Hepatocyte (in vitro differentiated cells): ENCODE measurements at regions not wholly inside any gene's neighbourhood (a gene's known extent, or its start where the extent isn't known, plus 50 kb on each side); places are given as distances from the start of the nearest gene placed in this dataset.

Source experiments
- CTCF ChIP-seq: fragments of 200-600 bp; sonication (generic); IDR thresholded peaks from 2 replicates; pipeline ENCODE4 v1.5.1; 2016; ENCODE audit warnings: antibody characterized with exemption, mild to moderate bottlenecking; ENCODE audit not compliant: poor library complexity
- EZH2 ChIP-seq: fragments of 200-600 bp; sonication (generic); IDR thresholded peaks from 2 replicates; pipeline ENCODE4 v1.6.1; 2016; ENCODE audit warnings: antibody characterized with exemption, mild to moderate bottlenecking, borderline replicate concordance
- EZH2phosphoT487 ChIP-seq: fragments of 200-600 bp; sonication (generic); IDR thresholded peaks from one replicate; pipeline ENCODE4 v1.6.1; 2018; ENCODE audit warnings: antibody characterized with exemption, mild to moderate bottlenecking, low read depth, moderate library complexity; ENCODE audit not compliant: unreplicated experiment, severe bottlenecking

GRCh38 chr6:113774127-113774825 lies 82.9 kb upstream of the MARCKS start:
- no peak for TF ChIP-seq CTCF
- no peak for TF ChIP-seq EZH2phosphoT487
- TF ChIP-seq EZH2, result no peak
